HCT116 (cell line): ENCODE measurements at regions not wholly inside any gene's neighbourhood (a gene's known extent, or its start where the extent isn't known, plus 50 kb on each side); places are given as distances from the start of the nearest gene placed in this dataset.

Experiments
- ATAC-seq: fragments of 200-7000 bp; cut with Tn5 transposase; 2 replicates; pipeline ENCODE4 v1.9.1; 2020; ENCODE audit warnings: mild to moderate bottlenecking, moderate library complexity
- BruUV-seq: library from RNA; stranded (reverse); fragments of 400-500 nt; replicated peaks from 2 replicates; lab custom pipeline; 2021; lab: Mats Ljungman, UMichigan
- CTCF ChIA-PET: fragments of 300-600 bp; sonication (Branson Sonifier 250); formaldehyde crosslinking; loops from one replicate; lab custom pipeline; 2021; ENCODE audit warnings: antibody characterized with exemption; lab: Charles Lee
- POLR2A ChIA-PET: fragments of 300-600, 350-600 bp; sonication (Branson Sonifier 250); formaldehyde crosslinking; loops from one replicate; lab custom pipeline; 2021; ENCODE audit warnings: antibody characterized with exemption; lab: Charles Lee
- RAD21 ChIA-PET, 2 experiments: fragments of 300-600 bp; sonication (Branson Sonifier 250); formaldehyde crosslinking; loops; one replicate each; lab custom pipeline; 2023; ENCODE audit warnings: low total read pairs in 2 of 2; ENCODE audit not compliant: uncharacterized antibody in 2 of 2, unreplicated experiment in 2 of 2, low non-redundant PET in 1 of 2; lab: Charles Lee
- DNase-seq: peaks from one replicate; pipeline ENCODE4 v3.0.0-alpha.2; 2010; ENCODE audit warnings: low read depth, low spot score
- H2AFZ ChIP-seq: fragments of 200-600 bp; shearing (Covaris generic), sonication (generic); 2 replicates; pipeline ENCODE4 v1.6.1; 2017; ENCODE audit warnings: low read depth, mixed run types, mixed read lengths, antibody characterized with exemption, low read length; ENCODE audit not compliant: poor library complexity, severe bottlenecking
- H3K27ac ChIP-seq: 2 replicates; pipeline ENCODE4 v1.5.1; 2012; ENCODE audit warnings: low read depth, low read length
- H3K27me3 ChIP-seq: fragments of 200-600 bp; sonication (generic); 2 replicates; pipeline ENCODE4 v1.6.1; 2016; ENCODE audit warnings: mixed run types, low read length, mixed read lengths; ENCODE audit not compliant: insufficient read depth
- H3K36me3 ChIP-seq, 2 experiments: fragments of 200-500 bp in 1 of 2; fragments of 200-600 bp in 1 of 2; sonication (Bioruptor generic) in 1 of 2; sonication (generic) in 1 of 2; 2 replicates each; pipeline versions ENCODE4 v1.5.1 to v1.6.1; 2014 to 2016; ENCODE audit warnings: low read length in 2 of 2, inconsistent platforms in 1 of 2, mixed read lengths in 1 of 2, mixed run types in 1 of 2; ENCODE audit not compliant: insufficient read depth in 2 of 2, control insufficient read depth in 1 of 2
- H3K4me1 ChIP-seq, 2 experiments: fragments of 200-600 bp in 1 of 2; sonication (generic) in 1 of 2; 2 replicates each; pipeline versions ENCODE4 v1.5.1 to v1.6.1; 2012 to 2017; ENCODE audit warnings: low read length in 2 of 2, inconsistent platforms in 1 of 2, mild to moderate bottlenecking in 1 of 2, mixed read lengths in 1 of 2, mixed run types in 1 of 2, moderate library complexity in 1 of 2; ENCODE audit not compliant: insufficient read depth in 2 of 2, control insufficient read depth in 1 of 2
- H3K4me2 ChIP-seq: fragments of 200-600 bp; sonication (generic); 2 replicates; pipeline ENCODE4 v1.6.1; 2017; ENCODE audit warnings: mixed run types, low read length, mixed read lengths
- H3K4me3 ChIP-seq, 2 experiments: fragments of 200-600 bp in 1 of 2; sonication (generic) in 1 of 2; replicated peaks in 1 of 2; 2 replicates each; pipeline ENCODE4 v1.5.1; 2011 to 2016; ENCODE audit warnings: low read length in 2 of 2, control low read depth in 1 of 2, low read depth in 1 of 2, mild to moderate bottlenecking in 1 of 2, mixed read lengths in 1 of 2, mixed run types in 1 of 2
- H3K79me2 ChIP-seq: fragments of 200-600 bp; sonication (generic); 2 replicates; pipeline ENCODE4 v1.6.1; 2017; ENCODE audit warnings: mild to moderate bottlenecking, mixed run types, low read length, moderate library complexity, mixed read lengths; ENCODE audit not compliant: insufficient read depth
- H3K9ac ChIP-seq: fragments of 200-600 bp; sonication (generic); 2 replicates; pipeline ENCODE4 v1.6.1; 2016; ENCODE audit warnings: low read length, mixed read lengths
- H3K9me2 ChIP-seq: fragments of 200-600 bp; sonication (generic), shearing (Covaris generic); 2 replicates; pipeline ENCODE4 v1.6.1; 2017; ENCODE audit warnings: mixed run types, mild to moderate bottlenecking, moderate library complexity; ENCODE audit not compliant: insufficient read depth
- H3K9me3 ChIP-seq, 2 experiments: fragments of 200-500 bp in 1 of 2; fragments of 200-600 bp in 1 of 2; sonication (Bioruptor generic) in 1 of 2; sonication (generic) in 1 of 2; 2 replicates each; pipeline ENCODE4 v1.6.1; 2014 to 2017; ENCODE audit warnings: low read length in 2 of 2, mixed read lengths in 2 of 2, inconsistent platforms in 1 of 2, low read depth in 1 of 2, mild to moderate bottlenecking in 1 of 2, mixed run types in 1 of 2, moderate library complexity in 1 of 2; ENCODE audit not compliant: control insufficient read depth in 1 of 2, insufficient read depth in 1 of 2
- H4K20me1 ChIP-seq: fragments of 200-600 bp; sonication (generic), shearing (Covaris generic); 2 replicates; pipeline ENCODE4 v1.6.1; 2017; ENCODE audit warnings: mixed run types, mild to moderate bottlenecking, moderate library complexity; ENCODE audit not compliant: insufficient read depth
- CEBPB ChIP-seq: IDR thresholded peaks from 2 replicates; pipeline ENCODE4 v1.6.1; 2012; ENCODE audit warnings: low read depth
- EZH2 ChIP-seq: fragments of 200-600 bp; sonication (generic); IDR thresholded peaks from 2 replicates; pipeline ENCODE4 v1.6.1; 2017; ENCODE audit warnings: antibody characterized with exemption, mixed run types
- EZH2phosphoT487 ChIP-seq: fragments of 200-600 bp; IDR thresholded peaks from 2 replicates; pipeline ENCODE4 v1.6.1; 2018; ENCODE audit warnings: antibody characterized with exemption, borderline replicate concordance
- FOSL1 ChIP-seq: IDR thresholded peaks from 2 replicates; pipeline ENCODE4 v1.6.1; 2012; ENCODE audit warnings: low read depth
- JUND ChIP-seq: IDR thresholded peaks from 2 replicates; pipeline ENCODE4 v1.6.1; 2012
- RAD21 ChIP-seq: IDR thresholded peaks from 2 replicates; pipeline ENCODE4 v1.6.1; 2012; ENCODE audit warnings: low read depth, mild to moderate bottlenecking
- SIN3A ChIP-seq: IDR thresholded peaks from 2 replicates; pipeline ENCODE4 v1.6.1; 2012; ENCODE audit warnings: low read depth
- SP1 ChIP-seq: IDR thresholded peaks from 2 replicates; pipeline ENCODE4 v1.6.1; 2012; ENCODE audit warnings: low read depth
- SRF ChIP-seq: IDR thresholded peaks from 2 replicates; pipeline ENCODE4 v1.6.1; 2012; ENCODE audit warnings: low read depth
- TCF7L2 ChIP-seq: IDR thresholded peaks from 2 replicates; pipeline ENCODE4 v1.7.0; 2011; ENCODE audit warnings: borderline replicate concordance, inconsistent platforms; ENCODE audit not compliant: insufficient read depth, insufficient read length; ENCODE audit errors: extremely low read depth
- ZFX ChIP-seq: fragments of 450-650 bp; IDR thresholded peaks from 2 replicates; pipeline ENCODE4 v1.6.1; 2017
- ZNF274 ChIP-seq: fragments of 200-500 bp; sonication (Bioruptor generic); IDR thresholded peaks from 2 replicates; pipeline ENCODE4 v1.6.1; 2014; ENCODE audit warnings: mild to moderate bottlenecking, low read depth, low read length, inconsistent platforms
- intact Hi-C: fragments of 100-400 bp; cut with micrococcal nuclease; formaldehyde crosslinking; loops from 2 replicates; pipeline ENCODE4 v1.10.0; 2022
- TF ChIP-seq, protein P1 (sequence below), 3 experiments: fragments of 200-600 bp in 1 of 3; sonication (generic) in 1 of 3; IDR thresholded peaks in 2 of 3; conservative IDR thresholded peaks in 1 of 3; 2 replicates each; pipeline ENCODE4 v1.5.1; 2012 to 2017; ENCODE audit warnings: low read depth in 2 of 3, low read length in 2 of 3, antibody characterized with exemption in 1 of 3, borderline replicate concordance in 1 of 3, control low read depth in 1 of 3, mild to moderate bottlenecking in 1 of 3, mixed read lengths in 1 of 3, mixed run types in 1 of 3, moderate library complexity in 1 of 3; ENCODE audit not compliant: insufficient read depth in 1 of 3

DNA sequence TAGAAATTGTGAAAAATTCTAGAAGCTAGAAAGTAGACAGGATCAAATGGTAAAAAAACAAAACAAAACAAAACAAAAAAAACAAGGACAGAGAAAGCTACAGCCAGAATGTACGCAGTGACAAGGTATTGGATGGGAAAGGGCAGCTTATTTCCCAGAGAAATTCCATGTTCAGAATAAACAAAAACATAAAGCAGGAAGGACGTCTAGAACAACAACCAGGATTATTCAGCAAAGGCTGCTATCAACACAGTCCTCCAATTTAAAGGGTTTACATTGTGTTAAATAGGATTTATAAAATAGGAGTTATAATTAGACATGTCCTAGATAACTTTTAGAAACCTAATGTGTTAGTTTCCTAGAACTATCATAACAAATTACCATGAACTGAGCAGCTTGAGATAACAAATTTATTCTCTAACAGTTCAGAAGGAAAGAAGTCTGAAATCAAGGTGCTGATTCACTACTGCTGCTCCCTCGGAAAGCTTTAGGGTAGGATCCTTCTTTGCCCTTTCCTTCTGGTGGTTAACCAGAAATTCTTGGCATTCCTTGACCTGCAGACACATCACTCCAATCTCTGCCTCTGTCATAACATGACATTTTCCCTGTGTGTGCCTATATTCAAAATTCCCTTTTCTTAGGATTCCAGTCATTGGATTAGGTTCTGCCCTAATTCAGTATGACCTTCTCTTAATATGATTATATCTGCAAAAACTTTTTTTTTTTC, 175.6 kb downstream of the SNCA start:
- peak overlapping the region; percentile 79 for H2AFZ ChIP-seq
- H3K36me3 ChIP-seq = no peaks in the 10 kb centered on the region
- H3K27ac ChIP-seq = no peak overlapping the region
- H3K79me2 ChIP-seq = no peaks in the 10 kb centered on the region
- TF ChIP-seq FOSL1 (no peak), EZH2 (no peak), JUND (no peak), EZH2phosphoT487 (no peak)
- no peaks in the 10 kb centered on the region for H4K20me1 ChIP-seq
- no peaks in the 10 kb centered on the region for H3K9me3 ChIP-seq
- H3K9ac ChIP-seq = no peak overlapping the region
- H3K27me3 ChIP-seq = no peaks in the 10 kb centered on the region
- H3K9me2 ChIP-seq = no peaks in the 10 kb centered on the region
- CTCF ChIA-PET = no interaction called here
- ATAC-seq (peak; percentile 83), DNase-seq (no peak)
- H3K4me2 ChIP-seq = peak overlapping the region; percentile 46
- BruUV-seq = no TSS peak
- RAD21 ChIA-PET = no interaction called here
- intact Hi-C loops = loop anchor here (2.0 kb wide), 1 partner anchor 241 kb away; no protein-coding TSS in a partner anchor
- H3K4me3 ChIP-seq = no peak overlapping the region
- H3K4me1 ChIP-seq = peaks cover 4 to 10% of the 10 kb centered on the region in 2 experiments
- POLR2A ChIA-PET = no interaction called here

DNA sequence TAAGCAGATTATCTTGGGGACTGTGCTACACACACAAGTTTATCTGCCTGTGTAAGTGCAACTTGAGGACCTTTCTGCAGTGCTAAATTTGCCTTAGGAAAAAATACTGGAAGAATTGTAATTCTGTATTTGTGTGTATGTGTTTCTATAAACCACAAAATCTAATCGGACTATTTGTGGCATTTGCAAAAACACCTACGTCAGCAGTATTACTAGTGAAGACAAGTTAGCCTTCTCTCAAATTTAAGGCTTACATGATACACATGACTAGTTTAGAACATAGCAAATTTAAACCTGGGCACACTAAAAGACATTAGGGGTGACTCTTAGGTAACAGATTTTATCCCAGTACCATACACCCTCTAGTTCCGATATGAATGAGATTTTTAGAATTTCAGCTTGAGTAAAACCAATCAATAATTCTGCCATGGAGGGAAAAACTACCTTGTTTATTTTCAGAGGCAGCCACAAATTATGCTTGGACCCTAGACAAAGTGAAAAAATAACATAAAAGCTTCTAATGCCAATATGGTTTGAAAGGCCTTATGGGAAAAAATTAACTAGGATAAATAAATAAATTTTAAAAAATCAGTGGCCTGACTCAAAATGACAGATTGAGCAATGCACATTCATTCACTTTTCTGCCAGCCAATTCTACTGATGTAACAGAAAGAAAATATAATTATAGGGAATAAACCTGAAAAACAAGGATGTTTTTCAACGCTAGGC, 176.4 kb downstream of the SNCA start:
- H3K4me3 ChIP-seq = no peak overlapping the region
- CTCF ChIA-PET = no interaction called here
- intact Hi-C loops = loop anchor here (2.0 kb wide), 1 partner anchor 242 kb away; no protein-coding TSS in a partner anchor
- H4K20me1 ChIP-seq = no peaks in the 10 kb centered on the region
- H3K27ac ChIP-seq = no peak overlapping the region
- H3K4me2 ChIP-seq = peak overlapping the region; percentile 46; the same call in 1 of the 2 replicates
- no peak overlapping the region for H3K9ac ChIP-seq
- no peaks in the 10 kb centered on the region for H3K79me2 ChIP-seq
- TF ChIP-seq, protein P1, sequence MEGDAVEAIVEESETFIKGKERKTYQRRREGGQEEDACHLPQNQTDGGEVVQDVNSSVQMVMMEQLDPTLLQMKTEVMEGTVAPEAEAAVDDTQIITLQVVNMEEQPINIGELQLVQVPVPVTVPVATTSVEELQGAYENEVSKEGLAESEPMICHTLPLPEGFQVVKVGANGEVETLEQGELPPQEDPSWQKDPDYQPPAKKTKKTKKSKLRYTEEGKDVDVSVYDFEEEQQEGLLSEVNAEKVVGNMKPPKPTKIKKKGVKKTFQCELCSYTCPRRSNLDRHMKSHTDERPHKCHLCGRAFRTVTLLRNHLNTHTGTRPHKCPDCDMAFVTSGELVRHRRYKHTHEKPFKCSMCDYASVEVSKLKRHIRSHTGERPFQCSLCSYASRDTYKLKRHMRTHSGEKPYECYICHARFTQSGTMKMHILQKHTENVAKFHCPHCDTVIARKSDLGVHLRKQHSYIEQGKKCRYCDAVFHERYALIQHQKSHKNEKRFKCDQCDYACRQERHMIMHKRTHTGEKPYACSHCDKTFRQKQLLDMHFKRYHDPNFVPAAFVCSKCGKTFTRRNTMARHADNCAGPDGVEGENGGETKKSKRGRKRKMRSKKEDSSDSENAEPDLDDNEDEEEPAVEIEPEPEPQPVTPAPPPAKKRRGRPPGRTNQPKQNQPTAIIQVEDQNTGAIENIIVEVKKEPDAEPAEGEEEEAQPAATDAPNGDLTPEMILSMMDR (IDR thresholded peaks at IDR 0.05 in 2 of 3, conservative IDR thresholded peaks at IDR 0.05 in 1 of 3; ENCODE audit: borderline replicate concordance in 1 of 3, insufficient read depth in 1 of 3, low read depth in 2 of 3, low read length in 2 of 3) = no peak
- TF ChIP-seq JUND = no peak
- TF ChIP-seq SIN3A = no peak
- no peak for TF ChIP-seq CEBPB
- TF ChIP-seq TCF7L2 = no peak
- TF ChIP-seq ZNF274 = no peak
- no peak for TF ChIP-seq ZFX
- no peak for TF ChIP-seq SP1
- TF ChIP-seq SRF = no peak
- no peak for TF ChIP-seq RAD21
- TF ChIP-seq EZH2phosphoT487 = no peak
- TF ChIP-seq, all 23 proteins: peak for 0
- ChIA-PET RAD21 (no interaction called here), POLR2A (no interaction called here)
- Histone ChIP-seq H3K9me2 (no peaks in the 10 kb centered on the region), H3K27me3 (no peaks in the 10 kb centered on the region), H3K9me3 (no peaks in the 10 kb centered on the region), H3K36me3 (no peaks in the 10 kb centered on the region), H3K4me1 (peaks cover 4 to 10% of the 10 kb centered on the region in 2 experiments), H2AFZ (peak overlapping the region; percentile 79)
- no TSS peak for BruUV-seq
- DNase-seq (no peak), ATAC-seq (no peak)
